HG02870 (cell line): ENCODE measurements at regions not wholly inside any gene's neighbourhood (a gene's known extent, or its start where the extent isn't known, plus 50 kb on each side); places are given as distances from the start of the nearest gene placed in this dataset.

Source experiments
- ATAC-seq: cut with Tn5 transposase; IDR thresholded peaks from one replicate; pipeline ENCODE4 v1.9.1; 2021; ENCODE audit warnings: mild to moderate bottlenecking, moderate library complexity; ENCODE audit not compliant: unreplicated experiment

- no peak for ATAC-seq
Measured at GRCh38 chr20:11372876-11373790, 544.6 kb upstream of the BTBD3 start.

GRCh38 chr20:11375335-11375734 lies 542.4 kb upstream of the BTBD3 start:
- no peak for ATAC-seq

- ATAC-seq, result no peak
Measured at GRCh38 chr20:11375966-11376365, 541.7 kb upstream of the BTBD3 start.

GRCh38 chr20:11376420-11376819 lies 541.3 kb upstream of the BTBD3 start:
- no peak for ATAC-seq

- no peak for ATAC-seq
Measured at GRCh38 chr20:11376998-11377397, 540.7 kb upstream of the BTBD3 start.

- ATAC-seq, result no peak
Measured at GRCh38 chr20:11377761-11378160, 539.9 kb upstream of the BTBD3 start.

GRCh38 chr20:11378252-11378651 lies 539.4 kb upstream of the BTBD3 start:
- no peak for ATAC-seq

- ATAC-seq, result no peak
Measured at GRCh38 chr20:11379257-11380011, 538.3 kb upstream of the BTBD3 start.

GRCh38 chr20:11380283-11380682 lies 537.4 kb upstream of the BTBD3 start:
- ATAC-seq, result no peak

- no peak for ATAC-seq
Measured at GRCh38 chr20:11387189-11387754, 530.4 kb upstream of the BTBD3 start.

- ATAC-seq, result no peak
Measured at GRCh38 chr20:11389186-11389585, 528.5 kb upstream of the BTBD3 start.

GRCh38 chr20:11391591-11391990 lies 526.1 kb upstream of the BTBD3 start:
- ATAC-seq, result no peak

GRCh38 chr20:11394145-11394833 lies 523.4 kb upstream of the BTBD3 start:
- no peak for ATAC-seq

GRCh38 chr20:11395581-11395980 lies 522.1 kb upstream of the BTBD3 start:
- no peak for ATAC-seq

- no peak for ATAC-seq
Measured at GRCh38 chr20:11401988-11402387, 515.7 kb upstream of the BTBD3 start.

- ATAC-seq, result no peak
Measured at GRCh38 chr20:11403711-11404110, 514.0 kb upstream of the BTBD3 start.

- no peak for ATAC-seq
Measured at GRCh38 chr20:11406877-11407276, 510.8 kb upstream of the BTBD3 start.

GRCh38 chr20:11409561-11409960 lies 508.1 kb upstream of the BTBD3 start:
- no peak for ATAC-seq

GRCh38 chr20:11411765-11412164 lies 505.9 kb upstream of the BTBD3 start:
- no peak for ATAC-seq

GRCh38 chr20:11426948-11427347 lies 490.7 kb upstream of the BTBD3 start:
- ATAC-seq, result no peak

GRCh38 chr20:11429168-11429567 lies 488.5 kb upstream of the BTBD3 start:
- ATAC-seq, result no peak
